ENCODE measurements at regions not wholly inside any gene's neighbourhood (a gene's known extent, or its start where the extent isn't known, plus 50 kb on each side); places are given as distances from the start of the nearest gene placed in this dataset.
"Not testable (repeated sequence)": the region's sequence is repeated elsewhere in the genome, so short reads cannot be mapped to it uniquely, and the experiment has no call there.

GRCh38 chr6:154629127-154629526, 104.1 kb upstream of the SCAF8 start:
- WGBS, 3 donors, result 95 to 97% (median 96%) methylated on average over 1 of the region's 1 CpG
- ATAC-seq, result no peak

GRCh38 chr6:154632119-154632518, 101.1 kb upstream of the SCAF8 start:
- H3K27me3 ChIP-seq (ENCODE audit: insufficient read depth in 3 of 3, low read length in 2 of 3), result no peaks in the 10 kb centered on the region
- no peak for TF ChIP-seq CTCF (IDR thresholded peaks at IDR 0.05)
- 30 to 34% (median 32%) methylated on average over 2 of the region's 2 CpGs for WGBS, 3 donors
- no peaks in the 10 kb centered on the region for H3K36me3 ChIP-seq (ENCODE audit: insufficient read depth in 1 of 2, low read depth in 1 of 2)
- H3K4me1 ChIP-seq, result no peaks in the 10 kb centered on the region
- no peaks in the 10 kb centered on the region for H3K9me3 ChIP-seq
- ATAC-seq (no peak), DNase-seq (no peak)
- intact Hi-C loops (cut with DNase I), result no loop called here
- H3K27ac ChIP-seq, result no peak overlapping the region
- H3K4me3 ChIP-seq, result no peak overlapping the region

More at GRCh38 chr6:154629127-154629526, 104.1 kb upstream of the SCAF8 start:
- no peak for DNase-seq
- H3K36me3 ChIP-seq (ENCODE audit: insufficient read depth in 1 of 2, low read depth in 1 of 2), result no peaks in the 10 kb centered on the region
- no peak overlapping the region for H3K27ac ChIP-seq
- intact Hi-C loops (cut with DNase I), result no loop called here
- H3K4me3 ChIP-seq, result no peak overlapping the region
- H3K27me3 ChIP-seq (ENCODE audit: insufficient read depth in 3 of 3, low read length in 2 of 3), result no peaks in the 10 kb centered on the region
- H3K4me1 ChIP-seq, result no peaks in the 10 kb centered on the region
- no peaks in the 10 kb centered on the region for H3K9me3 ChIP-seq
- TF ChIP-seq CTCF (IDR thresholded peaks at IDR 0.05), result no peak

GRCh38 chr6:154637392-154637791, 95.8 kb upstream of the SCAF8 start:
- Histone ChIP-seq H3K4me3 (no peak overlapping the region), H3K4me1 (no peaks in the 10 kb centered on the region), H3K9me3 (peaks cover 4% of the 10 kb centered on the region), H3K27me3 (ENCODE audit: insufficient read depth in 3 of 3, low read length in 2 of 3) (no peaks in the 10 kb centered on the region), H3K27ac (no peak overlapping the region), H3K36me3 (ENCODE audit: insufficient read depth in 1 of 2, low read depth in 1 of 2) (no peaks in the 10 kb centered on the region)
- 87 to 89% (median 88%) methylated on average over 4 of the region's 4 CpGs for WGBS, 3 donors
- ATAC-seq, result no peak
- DNase-seq, result no peak
- intact Hi-C loops (cut with DNase I), result no loop called here
- no peak for TF ChIP-seq CTCF (IDR thresholded peaks at IDR 0.05)

- WGBS, 3 donors, result 59 to 66% (median 64%) methylated on average over 3 of the region's 3 CpGs
These were observed 94.8 kb upstream of the SCAF8 start for GRCh38 chr6:154638369-154638768.

GRCh38 chr6:154639196-154639595, 94.0 kb upstream of the SCAF8 start:
- intact Hi-C loops (cut with DNase I); H3K4me1 ChIP-seq: not testable (repeated sequence)

More at GRCh38 chr6:154638369-154638768, 94.8 kb upstream of the SCAF8 start:
- DNase-seq, result no peak
- ATAC-seq, result no peak
- intact Hi-C loops (cut with DNase I), result no loop called here
- Histone ChIP-seq H3K36me3 (ENCODE audit: insufficient read depth in 1 of 2, low read depth in 1 of 2) (no peaks in the 10 kb centered on the region), H3K27ac (no peak overlapping the region), H3K9me3 (peaks cover 4% of the 10 kb centered on the region), H3K4me3 (no peak overlapping the region), H3K4me1 (no peaks in the 10 kb centered on the region), H3K27me3 (ENCODE audit: insufficient read depth in 3 of 3, low read length in 2 of 3) (no peaks in the 10 kb centered on the region)
- TF ChIP-seq CTCF (IDR thresholded peaks at IDR 0.05), result no peak

More at GRCh38 chr6:154639196-154639595, 94.0 kb upstream of the SCAF8 start:
- not testable (repeated sequence) for H3K27me3 ChIP-seq (ENCODE audit: insufficient read depth in 3 of 3, low read length in 2 of 3); ATAC-seq; H3K36me3 ChIP-seq (ENCODE audit: insufficient read depth in 1 of 2, low read depth in 1 of 2); DNase-seq; H3K27ac ChIP-seq; H3K9me3 ChIP-seq; H3K4me3 ChIP-seq
- WGBS, 3 donors, result 88 to 92% (median 90%) methylated on average over 7 of the region's 7 CpGs
